PC-9 (cell line): ENCODE measurements at regions not wholly inside any gene's neighbourhood (a gene's known extent, or its start where the extent isn't known, plus 50 kb on each side); places are given as distances from the start of the nearest gene placed in this dataset.

Experiments used
- BruUV-seq: library from RNA; stranded (reverse); fragments of 400-500 nt; replicated peaks from 2 replicates; lab custom pipeline; 2021; lab: Mats Ljungman, UMichigan
- CTCF ChIA-PET: fragments of 300-600 bp; sonication (Branson Sonifier 250); formaldehyde crosslinking; loops from one replicate; lab custom pipeline; 2022; ENCODE audit warnings: antibody characterized with exemption; lab: Charles Lee
- POLR2A ChIA-PET: fragments of 300-600 bp; sonication (Branson Sonifier 250); formaldehyde crosslinking; loops from one replicate; lab custom pipeline; 2022; ENCODE audit warnings: antibody characterized with exemption; ENCODE audit not compliant: unreplicated experiment; lab: Charles Lee
- DNase-seq, 2 experiments: peaks; one replicate each; pipeline versions ENCODE4 v3.0.0 to v3.0.0-alpha.2; 2015 to 2022; ENCODE audit warnings: mixed read lengths in 1 of 2
- H2AFZ ChIP-seq: fragments of 200-600 bp; sonication (generic); 2 replicates; pipeline ENCODE4 v1.8.1; 2017; ENCODE audit warnings: antibody characterized with exemption
- H3F3A ChIP-seq: fragments of 200-600 bp; sonication (generic); 2 replicates; pipeline ENCODE4 v1.8.1; 2017; ENCODE audit warnings: antibody characterized with exemption, mild to moderate bottlenecking, low read depth; ENCODE audit not compliant: insufficient read depth
- H3K27ac ChIP-seq: fragments of 200-600 bp; sonication (generic); 2 replicates; pipeline ENCODE4 v1.6.1; 2016; ENCODE audit warnings: mixed run types
- H3K27me3 ChIP-seq: fragments of 200-600 bp; sonication (generic); 2 replicates; pipeline ENCODE4 v1.6.1; 2016; ENCODE audit warnings: low read depth, mixed run types; ENCODE audit not compliant: insufficient read depth
- H3K36me3 ChIP-seq: fragments of 200-600 bp; sonication (generic); 2 replicates; pipeline ENCODE4 v1.6.1; 2016; ENCODE audit warnings: low read depth, mixed run types
- H3K4me1 ChIP-seq: fragments of 200-600 bp; sonication (generic); replicated peaks from 2 replicates; pipeline ENCODE4 v1.6.1; 2016; ENCODE audit warnings: mixed run types; ENCODE audit not compliant: insufficient read depth
- H3K4me2 ChIP-seq: fragments of 200-600 bp; sonication (generic); 2 replicates; pipeline ENCODE4 v1.6.1; 2017; ENCODE audit warnings: mixed run types
- H3K4me3 ChIP-seq: fragments of 200-600 bp; sonication (generic); 2 replicates; pipeline ENCODE4 v1.6.1; 2016; ENCODE audit warnings: mixed run types
- H3K79me2 ChIP-seq: fragments of 200-600 bp; sonication (generic); 2 replicates; pipeline ENCODE4 v1.6.1; 2017; ENCODE audit warnings: low read depth, mixed run types
- H3K9me2 ChIP-seq: fragments of 200-600 bp; sonication (generic); 2 replicates; pipeline ENCODE4 v1.8.1; 2017; ENCODE audit warnings: mild to moderate bottlenecking; ENCODE audit not compliant: insufficient read depth
- H3K9me3 ChIP-seq: fragments of 200-600 bp; sonication (generic); 2 replicates; pipeline ENCODE4 v1.8.1; 2016; ENCODE audit warnings: low read depth; ENCODE audit not compliant: insufficient read depth
- H4K20me1 ChIP-seq: fragments of 200-600 bp; sonication (generic); 2 replicates; pipeline ENCODE4 v1.8.1; 2017; ENCODE audit not compliant: insufficient read depth
- CTCF ChIP-seq: fragments of 200-600 bp; sonication (generic); conservative IDR thresholded peaks from 2 replicates; pipeline ENCODE4 v1.6.1; 2017; ENCODE audit warnings: mixed run types, antibody characterized with exemption, mild to moderate bottlenecking, moderate library complexity
- EZH2 ChIP-seq: fragments of 200-600 bp; sonication (generic); IDR thresholded peaks from 2 replicates; pipeline ENCODE4 v1.8.0; 2017; ENCODE audit warnings: antibody characterized with exemption, low read depth
- intact Hi-C: fragments of 100-400 bp; cut with micrococcal nuclease; formaldehyde crosslinking; loops from one replicate; pipeline ENCODE4 v1.10.0; 2022; ENCODE audit not compliant: unreplicated experiment

GRCh38 chr13:48146636-48147035 lies 51.7 kb upstream of the MED4 start:
- no peaks in the 10 kb centered on the region for H3K4me1 ChIP-seq
- no peaks in the 10 kb centered on the region for H3K79me2 ChIP-seq
- H3F3A ChIP-seq, result no peaks in the 10 kb centered on the region
- no peaks in the 10 kb centered on the region for H4K20me1 ChIP-seq
- H3K36me3 ChIP-seq, result no peaks in the 10 kb centered on the region
- TF ChIP-seq CTCF (no peak), EZH2 (no peak)
- no peaks in the 10 kb centered on the region for H3K27me3 ChIP-seq
- ChIA-PET POLR2A (no interaction called here), CTCF (no interaction called here)
- H3K9me2 ChIP-seq, result no peaks in the 10 kb centered on the region
- no peak overlapping the region for H3K4me2 ChIP-seq
- no TSS peak for BruUV-seq
- intact Hi-C loops, result no loop called here
- no peak overlapping the region for H2AFZ ChIP-seq
- H3K4me3 ChIP-seq, result no peak overlapping the region
- H3K27ac ChIP-seq, result no peak overlapping the region
- no peak for DNase-seq
- no peaks in the 10 kb centered on the region for H3K9me3 ChIP-seq

- no peak for DNase-seq
- Histone ChIP-seq H3K9me3 (no peaks in the 10 kb centered on the region), H4K20me1 (no peaks in the 10 kb centered on the region), H3K36me3 (no peaks in the 10 kb centered on the region), H3K4me3 (no peak overlapping the region), H3K27ac (no peak overlapping the region), H3F3A (no peaks in the 10 kb centered on the region), H3K4me2 (no peak overlapping the region), H3K9me2 (no peaks in the 10 kb centered on the region), H2AFZ (no peak overlapping the region), H3K79me2 (no peaks in the 10 kb centered on the region), H3K4me1 (no peaks in the 10 kb centered on the region), H3K27me3 (no peaks in the 10 kb centered on the region)
- TF ChIP-seq CTCF, result no peak
- TF ChIP-seq EZH2, result no peak
- ChIA-PET CTCF (no interaction called here), POLR2A (no interaction called here)
- no TSS peak for BruUV-seq
- intact Hi-C loops, result no loop called here
These were observed 51.2 kb upstream of the MED4 start for GRCh38 chr13:48146122-48146521.
